IMR-90 (cell line): ENCODE measurements at regions not wholly inside any gene's neighbourhood (a gene's known extent, or its start where the extent isn't known, plus 50 kb on each side); places are given as distances from the start of the nearest gene placed in this dataset.

Experiments
- ATAC-seq: fragments of 200-7000 bp; cut with Tn5 transposase; 2 replicates; pipeline ENCODE4 v1.9.1; 2020; ENCODE audit warnings: low read depth, mild to moderate bottlenecking, moderate library complexity
- BruUV-seq: library from RNA; stranded (reverse); fragments of 400-500 nt; replicated peaks from 2 replicates; lab custom pipeline; 2021; lab: Mats Ljungman, UMichigan
- CTCF ChIA-PET: fragments of 300-600 bp; formaldehyde crosslinking; extraction: SDS; loops from one replicate; lab custom pipeline; 2021; ENCODE audit warnings: antibody characterized with exemption; lab: Yijun Ruan, JAX
- POLR2A ChIA-PET: fragments of 300-600 bp; sonication (Branson Sonifier 250); formaldehyde crosslinking; loops from one replicate; lab custom pipeline; 2022; ENCODE audit warnings: antibody characterized with exemption; ENCODE audit not compliant: unreplicated experiment; lab: Charles Lee
- DNase-seq: peaks from one replicate; pipeline ENCODE4 v3.0.0; 2013
- H2AFZ ChIP-seq: replicated peaks from 2 replicates; pipeline ENCODE3; 2013; ENCODE audit warnings: low read length, mild to moderate bottlenecking; ENCODE audit not compliant: poor library complexity
- H2AK5ac ChIP-seq: 2 replicates; pipeline ENCODE4 v1.6.1; 2013; ENCODE audit warnings: low read depth, low read length, inconsistent platforms
- H2AK9ac ChIP-seq: replicated peaks from 2 replicates; pipeline ENCODE3; 2013; ENCODE audit warnings: mild to moderate bottlenecking, low read depth, low read length, moderate library complexity; ENCODE audit not compliant: poor library complexity
- H2BK120ac ChIP-seq: 2 replicates; pipeline ENCODE4 v1.6.1; 2013; ENCODE audit warnings: low read depth, low read length, inconsistent platforms
- H2BK15ac ChIP-seq: 3 replicates; pipeline ENCODE4 v1.6.1; 2013; ENCODE audit warnings: low read depth, low read length, inconsistent platforms
- H2BK20ac ChIP-seq: 2 replicates; pipeline ENCODE4 v1.6.1; 2013; ENCODE audit warnings: low read depth, mild to moderate bottlenecking, inconsistent platforms, low read length, moderate library complexity
- H2BK5ac ChIP-seq: 2 replicates; pipeline ENCODE4 v1.6.1; 2013; ENCODE audit warnings: mild to moderate bottlenecking, low read depth, low read length, inconsistent platforms; ENCODE audit not compliant: poor library complexity, severe bottlenecking
- H3K14ac ChIP-seq: replicated peaks from 2 replicates; pipeline ENCODE4 v1.6.1; 2013; ENCODE audit warnings: low read depth, low read length, inconsistent platforms
- H3K18ac ChIP-seq: 2 replicates; pipeline ENCODE4 v1.6.1; 2013; ENCODE audit warnings: low read depth, low read length, control low read depth
- H3K23ac ChIP-seq: 2 replicates; pipeline ENCODE4 v1.6.1; 2013; ENCODE audit warnings: low read depth, low read length, inconsistent platforms
- H3K27ac ChIP-seq: 2 replicates; pipeline ENCODE4 v1.5.1; 2013; ENCODE audit warnings: mild to moderate bottlenecking, control low read depth, low read length; ENCODE audit not compliant: insufficient read depth
- H3K27me3 ChIP-seq: 2 replicates; pipeline ENCODE4 v1.6.1; 2013; ENCODE audit warnings: low read length; ENCODE audit not compliant: control insufficient read depth, insufficient read depth
- H3K36me3 ChIP-seq: 2 replicates; pipeline ENCODE4 v1.6.1; 2013; ENCODE audit warnings: low read length, mixed read lengths; ENCODE audit not compliant: control insufficient read depth, insufficient read depth
- H3K4ac ChIP-seq: 2 replicates; pipeline ENCODE4 v1.6.1; 2013; ENCODE audit warnings: low read depth, low read length, inconsistent platforms
- H3K4me1 ChIP-seq: 2 replicates; pipeline ENCODE4 v1.6.1; 2013; ENCODE audit warnings: low read length, mixed read lengths; ENCODE audit not compliant: control insufficient read depth, insufficient read depth
- H3K4me2 ChIP-seq: 2 replicates; pipeline ENCODE4 v1.6.1; 2013; ENCODE audit warnings: low read depth, mild to moderate bottlenecking, control low read depth, low read length, moderate library complexity
- H3K4me3 ChIP-seq: 2 replicates; pipeline ENCODE4 v1.5.1; 2013; ENCODE audit warnings: low read depth, mild to moderate bottlenecking, control low read depth, low read length, moderate library complexity; ENCODE audit not compliant: insufficient read depth
- H3K56ac ChIP-seq: 2 replicates; pipeline ENCODE4 v1.6.1; 2013; ENCODE audit warnings: low read length, inconsistent platforms; ENCODE audit not compliant: insufficient read depth; ENCODE audit errors: extremely low read depth
- H3K79me1 ChIP-seq, 2 experiments: 2 replicates each; pipeline ENCODE4 v1.6.1; 2013; ENCODE audit warnings: low read length in 2 of 2, inconsistent platforms in 1 of 2, low read depth in 1 of 2
- H3K9ac ChIP-seq: 2 replicates; pipeline ENCODE4 v1.6.1; 2013; ENCODE audit warnings: low read depth, low read length, control low read depth
- H3K9me1 ChIP-seq: 2 replicates; pipeline ENCODE4 v1.6.1; 2013; ENCODE audit warnings: low read length, inconsistent platforms; ENCODE audit not compliant: insufficient read depth
- H3K9me3 ChIP-seq: 2 replicates; pipeline ENCODE4 v1.6.1; 2013; ENCODE audit warnings: low read length; ENCODE audit not compliant: control insufficient read depth, insufficient read depth
- H4K20me1 ChIP-seq: 2 replicates; pipeline ENCODE4 v1.6.1; 2013; ENCODE audit warnings: low read length, inconsistent platforms; ENCODE audit not compliant: insufficient read depth
- H4K5ac ChIP-seq: 2 replicates; pipeline ENCODE4 v1.6.1; 2013; ENCODE audit warnings: mild to moderate bottlenecking, low read depth, low read length, control low read depth
- H4K8ac ChIP-seq, 2 experiments: 2 replicates each; pipeline ENCODE4 v1.6.1; 2013; ENCODE audit warnings: low read depth in 2 of 2, low read length in 2 of 2, control low read depth in 1 of 2, inconsistent platforms in 1 of 2
- H4K91ac ChIP-seq: 2 replicates; pipeline ENCODE4 v1.6.1; 2013; ENCODE audit warnings: low read depth, low read length, inconsistent platforms; ENCODE audit not compliant: insufficient read depth
- CHD1 ChIP-seq: IDR thresholded peaks from 2 replicates; pipeline ENCODE4 v1.6.1; 2012; ENCODE audit warnings: low read depth, low read length, improper control_type of control experiment
- FOS ChIP-seq: fragments of 150-350 bp; IDR thresholded peaks from 2 replicates; pipeline ENCODE4 v1.6.1; 2016; ENCODE audit warnings: low read depth, low read length
- MAFK ChIP-seq: IDR thresholded peaks from 2 replicates; pipeline ENCODE4 v1.6.1; 2012; ENCODE audit warnings: low read depth, low read length, improper control_type of control experiment
- MAZ ChIP-seq: IDR thresholded peaks from 2 replicates; pipeline ENCODE4 v1.6.1; 2012; ENCODE audit warnings: low read depth, mild to moderate bottlenecking, low read length, improper control_type of control experiment, moderate library complexity, borderline replicate concordance
- NFE2L2 ChIP-seq: fragments of 150-350 bp; IDR thresholded peaks from 2 replicates; pipeline ENCODE4 v1.6.1; 2016; ENCODE audit warnings: low read depth, mild to moderate bottlenecking, low read length
- POLR2A ChIP-seq: IDR thresholded peaks from 2 replicates; pipeline ENCODE4 v1.6.1; 2012; ENCODE audit warnings: mild to moderate bottlenecking, low read depth, low read length
- RAD21 ChIP-seq: IDR thresholded peaks from 2 replicates; pipeline ENCODE4 v1.6.1; 2012; ENCODE audit warnings: low read length, improper control_type of control experiment
- RCOR1 ChIP-seq: IDR thresholded peaks from 2 replicates; pipeline ENCODE4 v1.6.1; 2012; ENCODE audit warnings: mild to moderate bottlenecking, low read length, improper control_type of control experiment; ENCODE audit not compliant: insufficient replicate concordance
- RFX5 ChIP-seq: IDR thresholded peaks from 2 replicates; pipeline ENCODE4 v1.8.0; 2012; ENCODE audit warnings: low read depth, mild to moderate bottlenecking, low read length, moderate library complexity
- SMC3 ChIP-seq: fragments of 150-350 bp; IDR thresholded peaks from 2 replicates; pipeline ENCODE4 v1.6.1; 2016; ENCODE audit warnings: low read depth, mild to moderate bottlenecking, antibody characterized with exemption, low read length, moderate library complexity
- WGBS, 2 experiments: methylation state at CpG; one replicate each; pipeline versions ENCODE4 v1.1.5 to v1.1.7; 2013; ENCODE audit warnings: missing lambda C conversion rate in 2 of 2; ENCODE audit not compliant: insufficient read length in 1 of 2; ENCODE audit errors: extremely low coverage in 2 of 2; 5-methylcytosine and 5-hydroxymethylcytosine counted together
- dilution Hi-C: fragments of 300-500 bp; cut with HindIII; formaldehyde crosslinking; loops from one replicate; pipeline ENCODE4 v1.14.3; 2018; ENCODE audit warnings: low sequenced_read_pairs; ENCODE audit not compliant: unreplicated experiment
- in situ Hi-C: fragments of 300-500 bp; cut with MboI; formaldehyde crosslinking; loops from 3 replicates; pipeline ENCODE4 v1.14.3; 2019; ENCODE audit warnings: low sequenced_read_pairs, inconsistent platforms, mixed read lengths
- intact Hi-C: fragments of 100-400 bp; cut with micrococcal nuclease; formaldehyde crosslinking; loops from 2 replicates; pipeline ENCODE4 v1.10.0; 2022
- TF ChIP-seq, protein P1 (sequence below): fragments of 150-350 bp; IDR thresholded peaks from 2 replicates; pipeline ENCODE4 v1.6.1; 2017; ENCODE audit warnings: mild to moderate bottlenecking, antibody characterized with exemption, low read length, low read depth
- TF ChIP-seq, protein P2 (sequence below): conservative IDR thresholded peaks from 2 replicates; pipeline ENCODE4 v1.5.1; 2012; ENCODE audit warnings: mild to moderate bottlenecking, low read depth, low read length, improper control_type of control experiment
- TF ChIP-seq, protein P3 (sequence below): fragments of 150-350 bp; IDR thresholded peaks from 2 replicates; pipeline ENCODE4 v1.6.1; 2016; ENCODE audit warnings: low read depth, mild to moderate bottlenecking, low read length, moderate library complexity, borderline replicate concordance

DNA sequence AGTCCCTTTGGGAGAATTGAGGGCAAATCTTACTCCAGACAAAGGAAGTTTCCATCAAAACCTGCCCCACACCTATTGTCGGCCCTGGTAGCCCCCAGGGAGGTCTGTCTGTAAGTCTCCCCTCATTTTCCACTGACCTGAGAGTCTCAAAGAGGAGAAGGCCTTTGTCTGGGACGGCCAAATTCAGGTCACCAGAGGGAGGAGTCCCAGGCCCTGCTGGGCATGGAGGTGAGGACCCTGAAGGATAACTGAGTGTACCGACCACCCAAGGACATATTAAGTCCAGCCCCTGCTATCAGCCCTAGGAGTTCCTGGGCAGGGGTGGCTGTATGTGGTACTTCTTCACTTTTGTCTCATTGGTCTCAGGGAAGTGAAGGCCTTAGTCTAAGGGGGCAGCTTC lies 229.9 kb downstream of the FGF13 start:
- H2BK15ac ChIP-seq: no peak overlapping the region
- in situ Hi-C loops: no loop called here
- H3K4ac ChIP-seq: no peak overlapping the region
- H2BK20ac ChIP-seq: no peak overlapping the region
- H2BK120ac ChIP-seq: no peak overlapping the region
- CTCF ChIA-PET: no interaction called here
- H3K23ac ChIP-seq: no peak overlapping the region
- no peaks in the 10 kb centered on the region for H3K27me3 ChIP-seq
- H3K79me1 ChIP-seq: no peaks in the 10 kb centered on the region
- H4K8ac ChIP-seq: no peak overlapping the region
- no peak overlapping the region for H3K56ac ChIP-seq
- H3K27ac ChIP-seq: no peak overlapping the region
- no peak overlapping the region for H4K5ac ChIP-seq
- no peak overlapping the region for H3K4me3 ChIP-seq
- H4K91ac ChIP-seq: no peak overlapping the region
- no CpG with 5 or more reads among the region's 3 CpGs for WGBS, 2 experiments
- no peak for TF ChIP-seq MAFK
- no peak for TF ChIP-seq NFE2L2
- TF ChIP-seq, protein P1, sequence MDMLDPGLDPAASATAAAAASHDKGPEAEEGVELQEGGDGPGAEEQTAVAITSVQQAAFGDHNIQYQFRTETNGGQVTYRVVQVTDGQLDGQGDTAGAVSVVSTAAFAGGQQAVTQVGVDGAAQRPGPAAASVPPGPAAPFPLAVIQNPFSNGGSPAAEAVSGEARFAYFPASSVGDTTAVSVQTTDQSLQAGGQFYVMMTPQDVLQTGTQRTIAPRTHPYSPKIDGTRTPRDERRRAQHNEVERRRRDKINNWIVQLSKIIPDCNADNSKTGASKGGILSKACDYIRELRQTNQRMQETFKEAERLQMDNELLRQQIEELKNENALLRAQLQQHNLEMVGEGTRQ: no peak
- TF ChIP-seq RAD21: no peak
- no peak for TF ChIP-seq RCOR1
- no peak for TF ChIP-seq RFX5
- no peak for TF ChIP-seq MAZ
- TF ChIP-seq CHD1: no peak
- TF ChIP-seq, protein P2, sequence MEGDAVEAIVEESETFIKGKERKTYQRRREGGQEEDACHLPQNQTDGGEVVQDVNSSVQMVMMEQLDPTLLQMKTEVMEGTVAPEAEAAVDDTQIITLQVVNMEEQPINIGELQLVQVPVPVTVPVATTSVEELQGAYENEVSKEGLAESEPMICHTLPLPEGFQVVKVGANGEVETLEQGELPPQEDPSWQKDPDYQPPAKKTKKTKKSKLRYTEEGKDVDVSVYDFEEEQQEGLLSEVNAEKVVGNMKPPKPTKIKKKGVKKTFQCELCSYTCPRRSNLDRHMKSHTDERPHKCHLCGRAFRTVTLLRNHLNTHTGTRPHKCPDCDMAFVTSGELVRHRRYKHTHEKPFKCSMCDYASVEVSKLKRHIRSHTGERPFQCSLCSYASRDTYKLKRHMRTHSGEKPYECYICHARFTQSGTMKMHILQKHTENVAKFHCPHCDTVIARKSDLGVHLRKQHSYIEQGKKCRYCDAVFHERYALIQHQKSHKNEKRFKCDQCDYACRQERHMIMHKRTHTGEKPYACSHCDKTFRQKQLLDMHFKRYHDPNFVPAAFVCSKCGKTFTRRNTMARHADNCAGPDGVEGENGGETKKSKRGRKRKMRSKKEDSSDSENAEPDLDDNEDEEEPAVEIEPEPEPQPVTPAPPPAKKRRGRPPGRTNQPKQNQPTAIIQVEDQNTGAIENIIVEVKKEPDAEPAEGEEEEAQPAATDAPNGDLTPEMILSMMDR: no peak
- TF ChIP-seq POLR2A: no peak
- no peak for TF ChIP-seq FOS
- TF ChIP-seq, protein P3, sequence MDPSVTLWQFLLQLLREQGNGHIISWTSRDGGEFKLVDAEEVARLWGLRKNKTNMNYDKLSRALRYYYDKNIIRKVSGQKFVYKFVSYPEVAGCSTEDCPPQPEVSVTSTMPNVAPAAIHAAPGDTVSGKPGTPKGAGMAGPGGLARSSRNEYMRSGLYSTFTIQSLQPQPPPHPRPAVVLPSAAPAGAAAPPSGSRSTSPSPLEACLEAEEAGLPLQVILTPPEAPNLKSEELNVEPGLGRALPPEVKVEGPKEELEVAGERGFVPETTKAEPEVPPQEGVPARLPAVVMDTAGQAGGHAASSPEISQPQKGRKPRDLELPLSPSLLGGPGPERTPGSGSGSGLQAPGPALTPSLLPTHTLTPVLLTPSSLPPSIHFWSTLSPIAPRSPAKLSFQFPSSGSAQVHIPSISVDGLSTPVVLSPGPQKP: no peak
- no peak for TF ChIP-seq SMC3
- POLR2A ChIA-PET: no interaction called here
- no peaks in the 10 kb centered on the region for H3K9me1 ChIP-seq
- H3K14ac ChIP-seq: no peak overlapping the region
- ATAC-seq (no peak), DNase-seq (no peak)
- no peak overlapping the region for H2AK5ac ChIP-seq
- no peak overlapping the region for H3K9ac ChIP-seq
- H3K4me2 ChIP-seq: no peak overlapping the region
- no peak overlapping the region for H2AK9ac ChIP-seq
- H3K9me3 ChIP-seq: peaks cover 6% of the 10 kb centered on the region; the same call in 1 of the 2 replicates
- no peaks in the 10 kb centered on the region for H4K20me1 ChIP-seq
- H2BK5ac ChIP-seq: no peak overlapping the region
- H2AFZ ChIP-seq: no peak overlapping the region
- dilution Hi-C loops: no loop called here
- H3K36me3 ChIP-seq: no peaks in the 10 kb centered on the region
- no peaks in the 10 kb centered on the region for H3K4me1 ChIP-seq
- BruUV-seq: no TSS peak
- intact Hi-C loops: no loop called here
- no peak overlapping the region for H3K18ac ChIP-seq
